22Rv1 (cell line): ENCODE measurements at regions not wholly inside any gene's neighbourhood (a gene's known extent, or its start where the extent isn't known, plus 50 kb on each side); places are given as distances from the start of the nearest gene placed in this dataset.

Source experiments
- ZFX ChIP-seq: fragments of 450-650 bp; IDR thresholded peaks from 2 replicates; pipeline ENCODE4 v1.6.1; 2017; ENCODE audit warnings: antibody characterized with exemption, borderline replicate concordance
- TF ChIP-seq, protein P1 (sequence below): fragments of 450-650 bp; IDR thresholded peaks from 2 replicates; pipeline ENCODE4 v1.5.1; 2017; ENCODE audit warnings: mild to moderate bottlenecking

GRCh38 chr12:100708591-100708990 is 86.0 kb upstream of the ANO4 start:
- TF ChIP-seq, protein P1, sequence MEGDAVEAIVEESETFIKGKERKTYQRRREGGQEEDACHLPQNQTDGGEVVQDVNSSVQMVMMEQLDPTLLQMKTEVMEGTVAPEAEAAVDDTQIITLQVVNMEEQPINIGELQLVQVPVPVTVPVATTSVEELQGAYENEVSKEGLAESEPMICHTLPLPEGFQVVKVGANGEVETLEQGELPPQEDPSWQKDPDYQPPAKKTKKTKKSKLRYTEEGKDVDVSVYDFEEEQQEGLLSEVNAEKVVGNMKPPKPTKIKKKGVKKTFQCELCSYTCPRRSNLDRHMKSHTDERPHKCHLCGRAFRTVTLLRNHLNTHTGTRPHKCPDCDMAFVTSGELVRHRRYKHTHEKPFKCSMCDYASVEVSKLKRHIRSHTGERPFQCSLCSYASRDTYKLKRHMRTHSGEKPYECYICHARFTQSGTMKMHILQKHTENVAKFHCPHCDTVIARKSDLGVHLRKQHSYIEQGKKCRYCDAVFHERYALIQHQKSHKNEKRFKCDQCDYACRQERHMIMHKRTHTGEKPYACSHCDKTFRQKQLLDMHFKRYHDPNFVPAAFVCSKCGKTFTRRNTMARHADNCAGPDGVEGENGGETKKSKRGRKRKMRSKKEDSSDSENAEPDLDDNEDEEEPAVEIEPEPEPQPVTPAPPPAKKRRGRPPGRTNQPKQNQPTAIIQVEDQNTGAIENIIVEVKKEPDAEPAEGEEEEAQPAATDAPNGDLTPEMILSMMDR = no peak
- no peak for TF ChIP-seq ZFX
